GM21390 (cell line): ENCODE measurements at regions not wholly inside any gene's neighbourhood (a gene's known extent, or its start where the extent isn't known, plus 50 kb on each side); places are given as distances from the start of the nearest gene placed in this dataset.
"Not testable (repeated sequence)": the region's sequence is repeated elsewhere in the genome, so short reads cannot be mapped to it uniquely, and the experiment has no call there.

Source experiments
- ATAC-seq: cut with Tn5 transposase; IDR thresholded peaks from one replicate; pipeline ENCODE4 v1.9.1; 2021; ENCODE audit not compliant: unreplicated experiment

DNA sequence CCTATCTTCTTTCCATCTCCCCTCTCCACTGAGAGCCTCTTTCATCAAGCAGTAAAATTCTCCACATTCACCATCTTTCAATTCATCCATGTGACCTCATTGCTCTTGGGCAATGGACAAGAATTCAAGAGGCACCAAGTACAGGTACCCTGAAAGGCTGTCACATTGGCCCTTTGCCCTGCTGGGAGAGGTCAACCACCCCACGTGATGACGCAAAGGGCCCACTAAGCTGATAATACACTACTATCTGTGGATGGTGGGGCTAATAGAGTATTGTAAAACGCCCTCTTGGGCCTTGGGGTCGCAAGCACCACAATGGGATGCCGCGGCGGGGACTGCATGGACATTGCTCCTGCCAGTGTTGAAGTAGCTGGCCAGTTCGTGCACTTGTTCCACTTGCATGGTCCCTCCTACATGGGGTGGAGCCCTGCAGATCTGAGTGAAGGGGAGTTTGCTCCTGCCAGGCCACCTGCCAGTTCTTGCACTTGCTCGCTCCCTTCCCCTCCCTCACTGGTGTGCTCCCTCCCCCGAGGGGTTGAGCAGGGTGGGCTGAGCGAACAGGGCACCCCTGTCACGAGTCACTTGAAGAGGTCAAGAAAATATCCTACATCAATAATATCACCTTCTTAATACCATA lies 1578.8 kb upstream of the RAG2 start:
- ATAC-seq: no peak

DNA sequence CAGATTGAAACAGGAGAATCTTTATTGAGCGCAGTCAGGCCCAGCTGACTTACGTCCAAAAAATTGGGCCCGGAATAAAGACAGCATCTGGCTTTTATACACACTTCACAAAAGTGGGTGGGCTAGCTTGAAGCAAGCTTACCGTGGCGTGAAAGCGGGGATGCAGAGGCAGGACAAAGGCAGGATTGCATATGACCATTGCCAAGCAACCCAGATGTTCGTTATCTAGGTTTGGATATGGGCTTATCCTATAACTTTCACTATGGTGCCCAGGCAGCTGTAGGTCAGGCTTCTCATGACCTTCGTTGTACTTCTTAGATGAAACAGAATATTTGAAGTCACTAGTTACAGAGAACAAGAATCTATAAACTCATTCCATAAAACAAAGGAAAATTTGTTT lies 1575.6 kb upstream of the RAG2 start:
- no peak for ATAC-seq

DNA sequence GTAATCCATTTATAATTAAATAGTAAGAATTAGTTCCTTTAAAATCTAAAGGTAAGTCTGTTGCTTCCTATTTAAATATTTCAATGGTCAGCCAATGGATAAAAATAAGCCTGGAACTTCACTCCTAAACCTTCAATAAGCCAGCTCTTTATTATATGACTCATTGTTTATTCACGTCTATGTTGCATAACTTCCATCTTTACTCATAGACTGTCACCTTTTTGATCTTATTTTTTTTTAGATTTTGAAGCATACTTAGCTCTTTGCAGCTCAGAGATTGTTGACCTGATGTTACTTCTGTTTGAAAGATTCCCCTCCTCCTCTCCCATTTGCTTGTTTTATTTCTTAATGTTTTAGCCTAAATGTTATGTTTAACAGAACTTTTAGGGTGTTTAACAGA lies 1571.2 kb upstream of the RAG2 start:
- no peak for ATAC-seq

GRCh38 chr11:38163526-38163925 lies 1565.5 kb upstream of the RAG2 start:
- no peak for ATAC-seq

DNA sequence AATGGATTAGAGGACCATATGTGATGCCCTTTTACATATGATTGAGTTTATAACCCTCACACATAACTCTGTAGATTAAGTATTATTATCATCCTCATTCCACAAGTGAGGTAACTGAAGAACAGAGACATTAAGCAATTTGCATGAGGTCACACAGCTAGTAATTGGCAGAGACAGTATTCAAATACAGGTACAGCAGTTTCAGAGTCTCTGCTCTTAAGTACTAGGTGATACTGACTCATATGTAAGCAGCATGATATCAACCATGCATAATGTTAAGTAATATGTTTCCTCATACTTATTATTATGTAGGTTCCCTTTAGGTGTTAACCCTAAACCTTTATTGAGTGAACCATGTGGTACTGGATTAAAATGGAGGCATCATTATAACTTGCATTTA lies 1562.4 kb upstream of the RAG2 start:
- ATAC-seq: no peak

DNA sequence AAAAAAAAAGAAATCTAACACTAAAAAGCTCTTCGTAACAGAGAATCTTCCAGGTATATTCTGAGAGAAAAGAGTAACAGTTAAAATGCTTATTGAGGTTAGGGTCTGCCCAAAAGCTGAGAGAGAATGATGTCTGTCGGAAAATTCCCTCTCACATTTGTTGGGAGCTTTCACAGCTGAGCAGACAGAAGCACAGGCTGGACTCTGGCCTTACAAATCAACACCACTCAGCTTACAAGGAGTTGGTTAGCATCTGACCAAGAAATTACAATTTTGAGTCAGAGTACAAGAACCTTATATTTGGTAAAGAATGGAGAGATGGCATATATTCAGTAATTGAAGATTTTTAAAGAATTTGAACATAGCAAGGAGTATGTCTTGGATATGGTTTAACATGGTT lies 1561.0 kb upstream of the RAG2 start:
- no peak for ATAC-seq

GRCh38 chr11:38156495-38157146 lies 1558.6 kb upstream of the RAG2 start:
- ATAC-seq: no peak

DNA sequence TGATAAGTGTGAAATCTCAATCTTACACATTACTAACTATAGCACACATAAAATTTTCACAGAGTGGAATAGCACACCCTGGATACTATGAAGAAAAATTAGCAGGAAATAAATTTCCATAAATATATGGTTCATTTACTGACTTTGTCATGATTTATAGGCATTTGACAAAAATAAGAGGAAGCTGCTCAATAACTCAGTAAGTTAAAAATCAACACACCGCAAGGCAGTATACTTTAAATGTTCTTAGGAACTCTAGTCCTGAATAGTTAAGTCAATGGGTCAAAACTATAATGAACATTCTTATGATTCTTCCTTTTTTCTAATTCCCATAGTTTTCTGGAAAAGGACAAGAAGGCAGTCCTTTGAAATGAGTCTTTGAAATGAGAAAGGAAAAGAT lies 1557.8 kb upstream of the RAG2 start:
- ATAC-seq: no peak

- no peak for ATAC-seq
Measured at GRCh38 chr11:38153985-38154384, 1555.9 kb upstream of the RAG2 start.

DNA sequence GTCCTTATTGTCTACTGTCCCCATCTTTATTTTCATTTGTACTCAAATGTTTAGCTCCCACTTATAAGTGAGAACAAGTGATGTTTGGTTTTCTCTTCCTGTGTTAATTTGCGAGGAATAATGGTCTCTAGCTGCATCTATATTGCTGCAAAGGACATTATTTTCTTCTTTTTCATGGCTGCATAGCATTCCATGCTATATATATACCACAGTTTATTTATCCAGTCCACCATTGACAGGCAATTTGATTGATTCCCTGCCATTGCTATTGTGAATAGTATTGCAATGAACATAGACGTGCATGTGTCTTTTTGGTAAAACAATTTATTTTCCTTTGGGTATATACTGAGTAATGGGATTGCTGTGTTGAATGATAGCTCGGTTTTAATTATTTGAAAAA lies 1545.8 kb upstream of the RAG2 start:
- ATAC-seq: no peak

DNA sequence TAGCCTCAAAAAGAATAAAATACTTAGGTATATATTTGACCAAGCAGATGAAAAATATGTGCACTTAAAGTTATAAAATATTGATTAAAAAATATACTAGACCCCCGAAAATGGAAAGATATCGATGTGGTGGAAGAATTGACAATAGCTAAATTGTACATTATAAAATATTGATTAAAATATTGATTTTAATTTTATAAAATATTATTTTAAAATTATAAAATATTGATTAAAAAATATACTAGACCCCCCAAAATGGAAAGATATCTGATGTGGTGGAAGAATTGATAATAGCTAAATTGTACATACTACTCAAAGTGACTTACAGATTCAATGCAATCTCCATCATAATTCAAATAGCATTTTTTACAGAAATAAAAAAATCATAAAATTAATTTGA lies 1540.9 kb upstream of the RAG2 start:
- ATAC-seq: no peak

DNA sequence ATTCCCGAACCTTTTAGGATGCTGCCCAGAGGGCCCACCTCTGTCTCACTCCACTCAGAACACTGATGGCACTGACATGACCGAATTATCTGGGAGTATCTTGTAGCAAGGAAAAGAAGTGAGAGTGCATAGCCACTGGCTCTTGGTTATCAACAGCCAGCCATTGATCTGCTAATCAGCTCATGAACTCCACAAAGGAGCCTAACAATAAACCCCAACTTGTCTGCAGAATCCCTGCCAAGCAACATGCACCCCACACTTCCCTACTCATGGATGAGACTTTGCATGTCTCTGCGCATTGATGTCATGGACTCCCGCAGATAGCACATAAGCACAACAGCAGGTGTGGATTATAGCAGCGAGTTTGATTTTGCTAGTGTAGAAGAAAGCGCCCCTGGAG lies 1538.9 kb upstream of the RAG2 start:
- ATAC-seq: no peak

DNA sequence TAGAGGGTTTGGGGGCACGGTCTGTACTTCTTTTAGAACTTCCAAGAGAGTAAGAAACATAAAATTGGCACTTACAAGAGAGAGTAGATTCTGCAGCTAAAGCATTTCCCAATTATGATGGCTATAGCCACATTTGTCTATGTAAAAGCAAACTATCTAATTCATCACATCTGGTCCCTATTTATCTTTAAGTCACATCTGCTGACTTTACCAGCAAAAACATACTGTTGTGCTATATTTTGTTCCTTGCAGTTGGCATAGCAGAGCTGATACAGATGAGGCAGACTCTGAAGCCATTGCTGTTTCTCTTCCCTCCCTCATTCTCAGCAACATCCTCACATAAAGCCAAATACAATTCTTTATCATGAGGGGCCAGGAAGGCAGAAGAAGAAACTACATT lies 1533.5 kb upstream of the RAG2 start:
- ATAC-seq: no peak

DNA sequence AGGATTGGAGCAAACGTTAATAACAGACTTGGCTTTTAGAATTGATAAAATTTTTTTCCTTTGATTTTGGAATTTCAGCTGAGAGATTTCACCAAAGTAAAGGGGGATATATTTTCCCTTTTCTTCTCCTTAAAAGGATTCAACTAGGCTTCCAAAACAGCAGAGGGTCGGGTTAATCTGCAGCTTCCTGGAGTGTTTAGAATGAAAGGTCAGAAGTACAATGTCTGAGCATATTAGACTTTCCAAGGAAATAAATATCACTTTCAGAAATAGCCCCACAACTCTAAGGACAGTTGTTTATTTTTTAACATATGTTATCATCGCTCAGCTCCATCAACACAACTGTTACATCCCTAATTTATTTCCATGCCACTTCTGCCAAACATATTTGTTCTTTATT lies 1532.9 kb upstream of the RAG2 start:
- ATAC-seq: no peak

GRCh38 chr11:38130514-38130913 lies 1532.5 kb upstream of the RAG2 start:
- ATAC-seq: no peak

DNA sequence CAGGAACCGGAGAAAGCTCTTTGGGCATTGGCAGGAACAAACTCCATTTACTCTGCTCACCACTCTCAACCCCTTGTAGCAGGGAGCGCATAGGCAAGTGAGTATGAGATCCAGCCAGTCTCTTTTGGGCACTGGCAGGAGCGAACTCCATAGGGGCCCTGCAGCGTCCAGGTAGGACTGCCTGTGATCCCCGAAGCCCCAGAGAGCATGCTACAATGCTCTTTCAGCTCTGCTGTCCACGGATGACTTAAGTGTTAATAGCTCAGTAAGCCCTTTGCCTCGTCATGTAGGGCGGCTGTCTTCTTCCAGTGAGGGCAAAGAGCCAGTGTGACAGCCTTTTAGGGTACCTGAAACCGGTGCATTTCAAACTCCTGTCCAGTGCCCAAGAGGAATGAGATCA lies 1525.6 kb upstream of the RAG2 start:
- no peak for ATAC-seq

DNA sequence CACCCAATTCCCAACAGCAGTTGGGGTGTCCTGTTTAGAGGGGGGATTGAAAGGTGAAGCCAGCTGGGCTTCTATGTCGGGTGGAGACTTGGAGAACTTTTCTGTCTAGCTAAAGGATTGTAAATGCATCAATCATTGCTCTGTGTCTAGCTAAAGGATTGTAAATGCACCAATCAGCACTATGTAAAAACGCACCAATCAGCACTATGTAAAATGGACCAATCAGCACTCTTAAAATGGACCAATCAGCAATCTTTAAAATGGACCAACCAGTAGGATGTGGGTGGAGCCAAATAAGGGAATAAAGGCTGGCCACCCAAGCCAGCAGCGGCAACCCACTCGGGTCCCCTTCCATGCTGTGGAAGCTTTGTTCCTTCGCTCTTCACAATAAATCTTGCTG lies 1518.6 kb upstream of the RAG2 start:
- ATAC-seq: not testable (repeated sequence)

GRCh38 chr11:38115381-38115780 lies 1517.3 kb upstream of the RAG2 start:
- not testable (repeated sequence) for ATAC-seq

- no peak for ATAC-seq
Measured at GRCh38 chr11:38100836-38101462, 1502.9 kb upstream of the RAG2 start.

- ATAC-seq: no peak
Measured at GRCh38 chr11:38095268-38095667, 1497.2 kb upstream of the RAG2 start.

DNA sequence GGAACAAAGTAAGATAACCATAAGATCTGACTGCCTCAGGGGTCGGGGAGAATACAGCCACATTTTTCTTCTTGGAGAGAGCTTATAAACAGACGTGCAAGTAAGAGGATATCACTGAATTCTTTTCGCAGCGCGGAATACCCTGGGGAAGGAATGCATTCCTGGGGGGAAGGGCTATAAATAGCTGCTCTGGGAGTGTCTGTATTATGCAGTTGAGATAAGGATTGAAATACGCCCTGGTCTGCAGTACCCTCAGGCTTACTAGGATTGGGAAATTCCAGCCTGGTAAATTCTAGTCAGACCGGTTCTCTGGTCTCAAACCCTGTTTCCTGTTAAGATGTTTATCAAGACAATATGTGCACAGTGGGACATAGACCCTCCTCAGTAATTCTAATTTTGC lies 1491.7 kb upstream of the RAG2 start:
- ATAC-seq: no peak

GRCh38 chr11:38060920-38061319 lies 1462.9 kb upstream of the RAG2 start:
- no peak for ATAC-seq

- ATAC-seq: no peak
Measured at GRCh38 chr11:38060136-38060535, 1462.1 kb upstream of the RAG2 start.
